ENCODE measurements at regions not wholly inside any gene's neighbourhood (a gene's known extent, or its start where the extent isn't known, plus 50 kb on each side); places are given as distances from the start of the nearest gene placed in this dataset.
"Not testable (repeated sequence)": the region's sequence is repeated elsewhere in the genome, so short reads cannot be mapped to it uniquely, and the experiment has no call there.

GRCh38 chr7:114076392-114077157, 157.8 kb upstream of the PPP1R3A start:
- not testable (repeated sequence) for H3K9me3 ChIP-seq (ENCODE audit: low read length); H3K4me1 ChIP-seq (ENCODE audit: insufficient read depth, low read length)

GRCh38 chr7:114073701-114074100, 154.9 kb upstream of the PPP1R3A start:
- Histone ChIP-seq H3K27me3 (ENCODE audit: control insufficient read depth in 1 of 2, insufficient read depth in 2 of 2, low read length in 2 of 2) (no peaks in the 10 kb centered on the region), H3K4me3 (ENCODE audit: low read depth in 1 of 2, low read length in 2 of 2) (no peak overlapping the region), H3K9ac (ENCODE audit: low read length) (no peak overlapping the region), H3K4me1 (ENCODE audit: insufficient read depth, low read length) (no peaks in the 10 kb centered on the region), H3K36me3 (ENCODE audit: insufficient read depth, low read length) (no peaks in the 10 kb centered on the region), H3K27ac (ENCODE audit: low read depth, low read length) (no peak overlapping the region), H3K9me3 (ENCODE audit: low read length) (no peaks in the 10 kb centered on the region)

More at GRCh38 chr7:114076392-114077157, 157.8 kb upstream of the PPP1R3A start:
- H3K9ac ChIP-seq (ENCODE audit: low read length); H3K36me3 ChIP-seq (ENCODE audit: insufficient read depth, low read length); H3K27me3 ChIP-seq (ENCODE audit: control insufficient read depth in 1 of 2, insufficient read depth in 2 of 2, low read length in 2 of 2); H3K4me3 ChIP-seq (ENCODE audit: low read depth in 1 of 2, low read length in 2 of 2); H3K27ac ChIP-seq (ENCODE audit: low read depth, low read length): not testable (repeated sequence)

GRCh38 chr7:114070246-114070645, 151.4 kb upstream of the PPP1R3A start:
- no peaks in the 10 kb centered on the region for H3K4me1 ChIP-seq (ENCODE audit: insufficient read depth, low read length)
- H3K9ac ChIP-seq (ENCODE audit: low read length): no peak overlapping the region
- H3K9me3 ChIP-seq (ENCODE audit: low read length): no peaks in the 10 kb centered on the region
- no peaks in the 10 kb centered on the region for H3K27me3 ChIP-seq (ENCODE audit: control insufficient read depth in 1 of 2, insufficient read depth in 2 of 2, low read length in 2 of 2)
- no peaks in the 10 kb centered on the region for H3K36me3 ChIP-seq (ENCODE audit: insufficient read depth, low read length)
- H3K4me3 ChIP-seq (ENCODE audit: low read depth in 1 of 2, low read length in 2 of 2): no peak overlapping the region
- H3K27ac ChIP-seq (ENCODE audit: low read depth, low read length): no peak overlapping the region

- Histone ChIP-seq H3K27ac (ENCODE audit: low read depth, low read length) (no peak overlapping the region), H3K9me3 (ENCODE audit: low read length) (no peaks in the 10 kb centered on the region), H3K36me3 (ENCODE audit: insufficient read depth, low read length) (no peaks in the 10 kb centered on the region), H3K27me3 (ENCODE audit: control insufficient read depth in 1 of 2, insufficient read depth in 2 of 2, low read length in 2 of 2) (no peaks in the 10 kb centered on the region), H3K9ac (ENCODE audit: low read length) (no peak overlapping the region), H3K4me1 (ENCODE audit: insufficient read depth, low read length) (no peaks in the 10 kb centered on the region), H3K4me3 (ENCODE audit: low read depth in 1 of 2, low read length in 2 of 2) (no peak overlapping the region)
These were observed 144.0 kb upstream of the PPP1R3A start for GRCh38 chr7:114062810-114063209.

GRCh38 chr7:114051871-114052331, 133.1 kb upstream of the PPP1R3A start:
- Histone ChIP-seq H3K27ac (ENCODE audit: low read depth, low read length) (no peak overlapping the region), H3K9me3 (ENCODE audit: low read length) (no peaks in the 10 kb centered on the region), H3K4me1 (ENCODE audit: insufficient read depth, low read length) (no peaks in the 10 kb centered on the region), H3K4me3 (ENCODE audit: low read depth in 1 of 2, low read length in 2 of 2) (no peak overlapping the region), H3K27me3 (ENCODE audit: control insufficient read depth in 1 of 2, insufficient read depth in 2 of 2, low read length in 2 of 2) (no peaks in the 10 kb centered on the region), H3K9ac (ENCODE audit: low read length) (no peak overlapping the region), H3K36me3 (ENCODE audit: insufficient read depth, low read length) (no peaks in the 10 kb centered on the region)

GRCh38 chr7:114050571-114050970, 131.8 kb upstream of the PPP1R3A start:
- no peaks in the 10 kb centered on the region for H3K27me3 ChIP-seq (ENCODE audit: control insufficient read depth in 1 of 2, insufficient read depth in 2 of 2, low read length in 2 of 2)
- no peak overlapping the region for H3K27ac ChIP-seq (ENCODE audit: low read depth, low read length)
- H3K36me3 ChIP-seq (ENCODE audit: insufficient read depth, low read length): no peaks in the 10 kb centered on the region
- no peak overlapping the region for H3K9ac ChIP-seq (ENCODE audit: low read length)
- H3K9me3 ChIP-seq (ENCODE audit: low read length): no peaks in the 10 kb centered on the region
- no peak overlapping the region for H3K4me3 ChIP-seq (ENCODE audit: low read depth in 1 of 2, low read length in 2 of 2)
- H3K4me1 ChIP-seq (ENCODE audit: insufficient read depth, low read length): no peaks in the 10 kb centered on the region

- Histone ChIP-seq H3K4me1 (ENCODE audit: insufficient read depth, low read length) (no peaks in the 10 kb centered on the region), H3K9me3 (ENCODE audit: low read length) (no peaks in the 10 kb centered on the region), H3K27ac (ENCODE audit: low read depth, low read length) (no peak overlapping the region), H3K36me3 (ENCODE audit: insufficient read depth, low read length) (no peaks in the 10 kb centered on the region), H3K4me3 (ENCODE audit: low read depth in 1 of 2, low read length in 2 of 2) (no peak overlapping the region), H3K9ac (ENCODE audit: low read length) (no peak overlapping the region), H3K27me3 (ENCODE audit: control insufficient read depth in 1 of 2, insufficient read depth in 2 of 2, low read length in 2 of 2) (no peaks in the 10 kb centered on the region)
These were observed 129.8 kb upstream of the PPP1R3A start for GRCh38 chr7:114048386-114049235.

- Histone ChIP-seq H3K9me3 (ENCODE audit: low read length) (no peaks in the 10 kb centered on the region), H3K36me3 (ENCODE audit: insufficient read depth, low read length) (no peaks in the 10 kb centered on the region), H3K4me1 (ENCODE audit: insufficient read depth, low read length) (no peaks in the 10 kb centered on the region), H3K27ac (ENCODE audit: low read depth, low read length) (no peak overlapping the region), H3K9ac (ENCODE audit: low read length) (no peak overlapping the region), H3K27me3 (ENCODE audit: control insufficient read depth in 1 of 2, insufficient read depth in 2 of 2, low read length in 2 of 2) (no peaks in the 10 kb centered on the region), H3K4me3 (ENCODE audit: low read depth in 1 of 2, low read length in 2 of 2) (no peak overlapping the region)
These were observed 129.1 kb upstream of the PPP1R3A start for GRCh38 chr7:114047889-114048288.

- Histone ChIP-seq H3K27ac (ENCODE audit: low read depth, low read length) (no peak overlapping the region), H3K4me3 (ENCODE audit: low read depth in 1 of 2, low read length in 2 of 2) (no peak overlapping the region), H3K27me3 (ENCODE audit: control insufficient read depth in 1 of 2, insufficient read depth in 2 of 2, low read length in 2 of 2) (no peaks in the 10 kb centered on the region), H3K4me1 (ENCODE audit: insufficient read depth, low read length) (no peaks in the 10 kb centered on the region), H3K36me3 (ENCODE audit: insufficient read depth, low read length) (no peaks in the 10 kb centered on the region), H3K9me3 (ENCODE audit: low read length) (no peaks in the 10 kb centered on the region), H3K9ac (ENCODE audit: low read length) (no peak overlapping the region)
These were observed 114.7 kb upstream of the PPP1R3A start for GRCh38 chr7:114033475-114033874.

- no peak overlapping the region for H3K9ac ChIP-seq (ENCODE audit: low read length)
These were observed 107.8 kb upstream of the PPP1R3A start for GRCh38 chr7:114026486-114027089.

GRCh38 chr7:114021135-114021534, 102.3 kb upstream of the PPP1R3A start:
- Histone ChIP-seq H3K9ac (ENCODE audit: low read length) (no peak overlapping the region), H3K36me3 (ENCODE audit: insufficient read depth, low read length) (no peaks in the 10 kb centered on the region), H3K4me1 (ENCODE audit: insufficient read depth, low read length) (peaks cover 7% of the 10 kb centered on the region), H3K9me3 (ENCODE audit: low read length) (no peaks in the 10 kb centered on the region), H3K27me3 (ENCODE audit: control insufficient read depth in 1 of 2, insufficient read depth in 2 of 2, low read length in 2 of 2) (no peaks in the 10 kb centered on the region), H3K4me3 (ENCODE audit: low read depth in 1 of 2, low read length in 2 of 2) (no peak overlapping the region), H3K27ac (ENCODE audit: low read depth, low read length) (no peak overlapping the region)

More at GRCh38 chr7:114026486-114027089, 107.8 kb upstream of the PPP1R3A start:
- H3K9me3 ChIP-seq (ENCODE audit: low read length): no peaks in the 10 kb centered on the region
- no peaks in the 10 kb centered on the region for H3K27me3 ChIP-seq (ENCODE audit: control insufficient read depth in 1 of 2, insufficient read depth in 2 of 2, low read length in 2 of 2)
- no peak overlapping the region for H3K27ac ChIP-seq (ENCODE audit: low read depth, low read length)
- no peak overlapping the region for H3K4me3 ChIP-seq (ENCODE audit: low read depth in 1 of 2, low read length in 2 of 2)
- peaks cover 7% of the 10 kb centered on the region for H3K4me1 ChIP-seq (ENCODE audit: insufficient read depth, low read length)
- H3K36me3 ChIP-seq (ENCODE audit: insufficient read depth, low read length): no peaks in the 10 kb centered on the region

Measured in muscle layer of colon (tissue), 2 donors.